ENCODE measurements at regions not wholly inside any gene's neighbourhood (a gene's known extent, or its start where the extent isn't known, plus 50 kb on each side); places are given as distances from the start of the nearest gene placed in this dataset.
A peak's percentile ranks its signal among the peaks of the same experiment; 100 is the strongest.

- Histone ChIP-seq H3K27ac (no peak overlapping the region), H3K27me3 (no peaks in the 10 kb centered on the region), H3K9me3 (replicated peaks in 1 of 11) (no peaks in the 10 kb centered on the region), H3K4me3 (no peak overlapping the region), H3K36me3 (no peaks in the 10 kb centered on the region), H3K4me1 (no peaks in the 10 kb centered on the region), H3K9ac (no peak overlapping the region), H3K4me2 (no peak overlapping the region), H4K20me1 (no peaks in the 10 kb centered on the region)
- no peak for TF ChIP-seq Cebpa-rat (IDR thresholded peaks at IDR 0.05)
Measured at GRCh38 chr3:139870000-139870675, 64.8 kb upstream of the CLSTN2 start.

DNA sequence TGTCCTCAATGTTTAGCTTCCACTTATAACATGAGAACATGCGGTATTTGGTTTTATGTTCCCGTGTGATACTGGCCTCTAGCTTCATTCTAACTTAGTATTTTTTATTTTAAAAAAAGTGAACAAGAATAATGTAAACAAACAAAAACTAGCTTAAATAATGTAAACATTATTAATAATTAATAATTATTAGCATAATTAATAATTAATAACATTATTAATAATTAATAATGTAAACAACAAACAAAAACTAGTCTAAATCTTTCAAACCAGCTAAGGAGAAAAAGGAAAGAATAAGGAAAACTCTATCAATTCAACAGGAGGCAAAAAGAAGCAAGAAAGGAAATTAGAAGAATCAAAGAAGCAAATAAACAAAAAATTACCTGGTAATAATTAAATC, 66.2 kb upstream of the CLSTN2 start:
- Histone ChIP-seq H3K36me3 (no peaks in the 10 kb centered on the region), H3K4me3 (no peak overlapping the region), H3K27me3 (no peaks in the 10 kb centered on the region), H3K27ac (no peak overlapping the region), H3K4me1 (no peaks in the 10 kb centered on the region), H4K20me1 (no peaks in the 10 kb centered on the region), H3K9ac (no peak overlapping the region), H3K9me3 (replicated peaks in 1 of 11) (no peaks in the 10 kb centered on the region), H3K4me2 (no peak overlapping the region)
- TF ChIP-seq Cebpa-rat (IDR thresholded peaks at IDR 0.05): no peak

GRCh38 chr3:139848660-139849059, 86.3 kb upstream of the CLSTN2 start:
- no peaks in the 10 kb centered on the region for H4K20me1 ChIP-seq
- TF ChIP-seq Cebpa-rat (IDR thresholded peaks at IDR 0.05): no peak
- no peaks in the 10 kb centered on the region for H3K36me3 ChIP-seq
- no peak overlapping the region for H3K9ac ChIP-seq
- no peak overlapping the region for H3K27ac ChIP-seq
- H3K4me1 ChIP-seq: 0 out of 20 replicates have a peak, but pooled peaks cover 0 to 4% (median 0%) of the 10 kb centered on the region in 10 experiments
- peaks cover 6 to 30% (median 11%) of the 10 kb centered on the region in 11 experiments; a peak in 18 of 22 replicates for H3K9me3 ChIP-seq (replicated peaks in 1 of 11)
- H3K4me3 ChIP-seq: no peak overlapping the region
- no peak overlapping the region for H3K4me2 ChIP-seq
- H3K27me3 ChIP-seq: no peaks in the 10 kb centered on the region

DNA sequence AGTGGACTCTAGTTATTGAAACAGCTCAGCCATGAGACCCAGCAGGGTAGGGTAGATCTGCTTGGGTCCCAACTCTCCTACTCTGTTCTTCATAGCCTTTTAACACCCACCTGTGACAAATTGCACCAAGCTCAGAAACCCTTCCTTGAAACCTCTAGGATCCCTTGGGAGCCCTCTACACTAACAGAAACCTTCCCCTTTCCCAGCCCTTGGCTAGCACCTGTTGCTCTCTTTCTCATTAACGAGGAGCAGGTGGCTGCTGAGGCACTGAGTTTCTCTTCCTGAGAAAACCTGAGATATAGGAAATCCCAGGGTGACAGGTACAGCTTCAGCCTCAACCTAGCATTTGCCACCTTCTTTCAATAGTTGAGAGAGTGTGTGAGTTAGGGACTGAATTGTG, 88.3 kb upstream of the CLSTN2 start:
- Histone ChIP-seq H4K20me1 (no peaks in the 10 kb centered on the region), H3K36me3 (no peaks in the 10 kb centered on the region), H3K4me2 (no peak overlapping the region), H3K27ac (no peak overlapping the region), H3K9me3 (replicated peaks in 1 of 11) (peaks cover 6 to 16% (median 8%) of the 10 kb centered on the region in 11 experiments; a peak in 19 of 22 replicates), H3K9ac (no peak overlapping the region), H3K4me1 (0 out of 20 replicates have a peak, but pooled peaks cover 0 to 4% (median 0%) of the 10 kb centered on the region in 10 experiments), H3K4me3 (no peak overlapping the region), H3K27me3 (no peaks in the 10 kb centered on the region)
- no peak for TF ChIP-seq Cebpa-rat (IDR thresholded peaks at IDR 0.05)

- H3K4me1 ChIP-seq: peaks cover 0 to 10% (median 5%) of the 10 kb centered on the region in 10 experiments; a peak in 5 of 20 replicates
- no peaks in the 10 kb centered on the region for H4K20me1 ChIP-seq
- TF ChIP-seq Cebpa-rat (IDR thresholded peaks at IDR 0.05): no peak
- no peak overlapping the region for H3K9ac ChIP-seq
- H3K4me3 ChIP-seq: no peak overlapping the region
- peaks cover 0 to 10% (median 0%) of the 10 kb centered on the region in 11 experiments; a peak in 1 of 22 replicates for H3K9me3 ChIP-seq (replicated peaks in 1 of 11)
- no peaks in the 10 kb centered on the region for H3K36me3 ChIP-seq
- H3K27ac ChIP-seq: no peak overlapping the region
- no peaks in the 10 kb centered on the region for H3K27me3 ChIP-seq
- no peak overlapping the region for H3K4me2 ChIP-seq
Measured at GRCh38 chr3:139839659-139840058, 95.3 kb upstream of the CLSTN2 start.

DNA sequence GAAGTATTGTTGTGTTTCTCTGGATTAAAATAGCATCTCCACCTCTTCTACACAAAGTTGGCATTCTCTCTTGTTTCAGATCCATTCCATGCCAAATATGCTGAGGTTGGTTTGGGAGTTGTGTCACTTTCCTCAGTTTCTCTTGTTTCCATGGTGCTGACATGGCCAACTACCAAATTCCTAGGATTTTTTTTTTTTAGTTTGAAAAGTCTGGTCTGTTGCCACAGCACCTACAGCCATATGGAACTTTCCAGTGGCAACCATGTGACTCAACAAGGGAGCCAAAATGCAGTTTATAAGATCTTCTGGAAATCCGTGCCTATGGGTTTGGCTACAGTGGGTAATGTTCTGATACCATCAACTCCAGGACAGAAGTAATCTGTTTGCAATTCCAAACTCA, 96.0 kb upstream of the CLSTN2 start:
- no peaks in the 10 kb centered on the region for H3K36me3 ChIP-seq
- no peak overlapping the region for H3K27ac ChIP-seq
- no peak overlapping the region for H3K4me2 ChIP-seq
- peaks cover 0 to 9% (median 0%) of the 10 kb centered on the region in 11 experiments; a peak in 1 of 22 replicates for H3K9me3 ChIP-seq (replicated peaks in 1 of 11)
- no peak overlapping the region for H3K9ac ChIP-seq
- peaks cover 0 to 10% (median 5%) of the 10 kb centered on the region in 10 experiments; a peak in 5 of 20 replicates for H3K4me1 ChIP-seq
- TF ChIP-seq Cebpa-rat (IDR thresholded peaks at IDR 0.05): no peak
- no peak overlapping the region for H3K4me3 ChIP-seq
- no peaks in the 10 kb centered on the region for H4K20me1 ChIP-seq
- no peaks in the 10 kb centered on the region for H3K27me3 ChIP-seq

GRCh38 chr3:139838269-139838957, 96.6 kb upstream of the CLSTN2 start:
- no peaks in the 10 kb centered on the region for H3K36me3 ChIP-seq
- H3K27me3 ChIP-seq: no peaks in the 10 kb centered on the region
- no peak overlapping the region for H3K4me2 ChIP-seq
- H3K9ac ChIP-seq: no peak overlapping the region
- H3K4me3 ChIP-seq: no peak overlapping the region
- no peak for TF ChIP-seq Cebpa-rat (IDR thresholded peaks at IDR 0.05)
- no peaks in the 10 kb centered on the region for H4K20me1 ChIP-seq
- H3K9me3 ChIP-seq (replicated peaks in 1 of 11): peaks cover 0 to 4% (median 0%) of the 10 kb centered on the region in 11 experiments; a peak in 1 of 22 replicates
- H3K27ac ChIP-seq: no peak overlapping the region
- peaks cover 0 to 10% (median 5%) of the 10 kb centered on the region in 10 experiments; a peak in 5 of 20 replicates for H3K4me1 ChIP-seq

- H3K4me2 ChIP-seq: peak overlapping the region in 7 of 11 experiments; percentile 2 to 49 (median 23); a peak in 11 of 22 replicates
- no peaks in the 10 kb centered on the region for H4K20me1 ChIP-seq
- TF ChIP-seq Cebpa-rat (IDR thresholded peaks at IDR 0.05): no peak
- H3K36me3 ChIP-seq: no peaks in the 10 kb centered on the region
- H3K27ac ChIP-seq: no peak overlapping the region
- no peaks in the 10 kb centered on the region for H3K9me3 ChIP-seq (replicated peaks in 1 of 11)
- peaks cover 0 to 10% (median 5%) of the 10 kb centered on the region in 10 experiments; a peak in 5 of 20 replicates for H3K4me1 ChIP-seq
- H3K9ac ChIP-seq: no peak overlapping the region
- H3K4me3 ChIP-seq: no peak overlapping the region
- no peaks in the 10 kb centered on the region for H3K27me3 ChIP-seq
Measured at GRCh38 chr3:139836698-139837464, 98.1 kb upstream of the CLSTN2 start.

All from BLaER1 treated with 17β-estradiol and CSF1 and Interleukin-3, amounts not matched to agents 10 nM and 100 nM (cell line).